HepG2 (cell line): ENCODE measurements at regions not wholly inside any gene's neighbourhood (a gene's known extent, or its start where the extent isn't known, plus 50 kb on each side); places are given as distances from the start of the nearest gene placed in this dataset.

ENCODE experiments used
- ATAC-seq: fragments of 200-7000 bp; cut with Tn5 transposase; 3 replicates; pipeline ENCODE4 v1.9.1; 2020; ENCODE audit warnings: mild to moderate bottlenecking, moderate library complexity
- BruUV-seq: library from RNA; stranded (reverse); fragments of 400-500 nt; replicated peaks from 2 replicates; lab custom pipeline; 2021; lab: Mats Ljungman, UMichigan
- CTCF ChIA-PET: fragments of 300-600 bp; formaldehyde crosslinking; extraction: SDS; loops from one replicate; lab custom pipeline; 2021; ENCODE audit warnings: low total read pairs, inconsistent platforms, low intra/inter-chr PET ratio; lab: Yijun Ruan, JAX
- POLR2A ChIA-PET: fragments of 350-600 bp; sonication (Branson Sonifier 250); formaldehyde crosslinking; loops from one replicate; lab custom pipeline; 2020; ENCODE audit warnings: antibody characterized with exemption, inconsistent platforms; lab: Yijun Ruan, JAX
- DNase-seq: peaks from one replicate; pipeline ENCODE4 v3.0.0-alpha.2; 2015; ENCODE audit warnings: low spot score
- FAIRE-seq: peaks from 3 replicates; lab custom pipeline; 2011; peaks lifted over from hg19 to GRCh38; lab: Jason Lieb, UNC
- H2AFZ ChIP-seq: one replicate; pipeline ENCODE4 v1.6.1; 2011; ENCODE audit warnings: low read length, inconsistent platforms
- H3K27ac ChIP-seq: fragments of 300-600 bp; 3 replicates; pipeline ENCODE4 v1.8.0; 2011; ENCODE audit warnings: mixed run types, mild to moderate bottlenecking, mixed read lengths, low read length, inconsistent platforms; ENCODE audit not compliant: insufficient read depth; ENCODE audit errors: extremely low read length
- H3K27me3 ChIP-seq, 2 experiments: fragments of 200-600 bp in 1 of 2; 2 replicates in 1 of 2; 3 replicates in 1 of 2; pipeline versions ENCODE4 v1.6.0 to v1.8.0; 2011; ENCODE audit warnings: low read length in 2 of 2, mild to moderate bottlenecking in 2 of 2, moderate library complexity in 2 of 2, inconsistent platforms in 1 of 2; ENCODE audit not compliant: insufficient read depth in 2 of 2, control insufficient read depth in 1 of 2
- H3K36me3 ChIP-seq, 2 experiments: fragments of 200-600 bp in 1 of 2; replicated peaks in 1 of 2; 2 replicates in 1 of 2; 3 replicates in 1 of 2; pipeline versions ENCODE4 v1.5.1 to v1.8.0; 2011; ENCODE audit warnings: low read length in 2 of 2, inconsistent platforms in 1 of 2; ENCODE audit not compliant: insufficient read depth in 2 of 2, control insufficient read depth in 1 of 2
- H3K4me1 ChIP-seq: 2 replicates; pipeline ENCODE4 v1.5.1; 2012; ENCODE audit warnings: low read length, inconsistent platforms; ENCODE audit not compliant: insufficient read depth
- H3K4me2 ChIP-seq: 2 replicates; pipeline ENCODE4 v1.6.0; 2011; ENCODE audit warnings: low read depth, low read length, inconsistent platforms
- H3K4me3 ChIP-seq, 3 experiments: fragments of 200-600 bp in 1 of 3; sonication (generic), shearing (Covaris generic) in 1 of 3; replicated peaks in 1 of 3; 2 replicates each; pipeline ENCODE4 v1.5.1; 2011 to 2016; ENCODE audit warnings: low read length in 3 of 3, inconsistent platforms in 2 of 3, low read depth in 2 of 3, mild to moderate bottlenecking in 2 of 3, control low read depth in 1 of 3, mixed read lengths in 1 of 3; ENCODE audit not compliant: insufficient read depth in 1 of 3
- H3K79me2 ChIP-seq: one replicate; pipeline ENCODE4 v1.6.1; 2011; ENCODE audit warnings: low read length, inconsistent platforms; ENCODE audit not compliant: insufficient read depth
- H3K9ac ChIP-seq: 2 replicates; pipeline ENCODE4 v1.6.0; 2011; ENCODE audit warnings: mild to moderate bottlenecking, low read depth, low read length, inconsistent platforms; ENCODE audit not compliant: insufficient read depth
- H3K9me3 ChIP-seq: 2 replicates; pipeline ENCODE4 v1.5.1; 2012; ENCODE audit warnings: mild to moderate bottlenecking, low read length
- H4K20me1 ChIP-seq: 2 replicates; pipeline ENCODE4 v1.6.0; 2011; ENCODE audit warnings: inconsistent platforms, mild to moderate bottlenecking, low read length, moderate library complexity; ENCODE audit not compliant: insufficient read depth
- CBX5 ChIP-seq: sonication (generic); formaldehyde crosslinking; IDR thresholded peaks from 2 replicates; pipeline ENCODE4 v1.4.0; 2020; ENCODE audit warnings: missing genetic modification reagents, borderline replicate concordance
- CEBPB ChIP-seq: IDR thresholded peaks from 2 replicates; pipeline ENCODE4 v1.6.1; 2011; ENCODE audit warnings: low read depth, low read length, improper control_type of control experiment, borderline replicate concordance
- CHD2 ChIP-seq: IDR thresholded peaks from 2 replicates; pipeline ENCODE4 v1.6.1; 2011; ENCODE audit warnings: low read depth, low read length, improper control_type of control experiment
- FLYWCH1 ChIP-seq: sonication (generic); formaldehyde crosslinking; IDR thresholded peaks from 2 replicates; pipeline ENCODE4 v1.8.1; 2023; ENCODE audit warnings: mild to moderate bottlenecking, missing genetic modification reagents
- KIAA2018 ChIP-seq: sonication (generic); formaldehyde crosslinking; IDR thresholded peaks from 2 replicates; pipeline ENCODE4 v1.5.0; 2020; ENCODE audit warnings: mild to moderate bottlenecking, missing genetic modification reagents, borderline replicate concordance
- MXD3 ChIP-seq: IDR thresholded peaks from 2 replicates; pipeline ENCODE4 v1.6.1; 2016; ENCODE audit warnings: mild to moderate bottlenecking, missing biosample characterization, missing genetic modification reagents
- RARG ChIP-seq: sonication (generic); formaldehyde crosslinking; IDR thresholded peaks from 2 replicates; pipeline ENCODE4 v1.4.0; 2020; ENCODE audit warnings: low read depth, mild to moderate bottlenecking, missing genetic modification reagents
- RXRB ChIP-seq: IDR thresholded peaks from 2 replicates; pipeline ENCODE4 v1.6.1; 2016; ENCODE audit warnings: borderline replicate concordance, missing genetic modification reagents, missing compliant biosample characterization
- TAF1 ChIP-seq: sonication (generic); formaldehyde crosslinking; IDR thresholded peaks from 2 replicates; pipeline ENCODE4 v1.4.0; 2020; ENCODE audit warnings: missing genetic modification reagents
- ZNF607 ChIP-seq: sonication (generic); formaldehyde crosslinking; IDR thresholded peaks from 2 replicates; pipeline ENCODE4 v1.5.1; 2020; ENCODE audit warnings: missing genetic modification reagents, mild to moderate bottlenecking, borderline replicate concordance
- ZNF710 ChIP-seq: sonication (generic); formaldehyde crosslinking; IDR thresholded peaks from 2 replicates; pipeline ENCODE4 v1.5.0; 2020; ENCODE audit warnings: mild to moderate bottlenecking, missing genetic modification reagents, borderline replicate concordance
- ZNF841 ChIP-seq: sonication (generic); formaldehyde crosslinking; IDR thresholded peaks from 2 replicates; pipeline ENCODE4 v1.8.1; 2023; ENCODE audit warnings: missing genetic modification reagents, borderline replicate concordance
- ZZZ3 ChIP-seq: sonication (generic); formaldehyde crosslinking; IDR thresholded peaks from 2 replicates; pipeline ENCODE4 v1.4.0; 2020; ENCODE audit warnings: missing genetic modification reagents, mild to moderate bottlenecking, borderline replicate concordance
- WGBS: methylation state at CpG from one replicate; pipeline ENCODE4 v1.1.6; 2017; ENCODE audit warnings: low lambda C conversion rate; 5-methylcytosine and 5-hydroxymethylcytosine counted together
- in situ Hi-C: cut with HindIII; loops from 2 replicates; pipeline ENCODE4 v1.10.0; 2017; ENCODE audit warnings: low pct_unique_long_range_greater_than_20kb; ENCODE audit not compliant: extremely low pct_ligation_motif_present
- intact Hi-C: fragments of 100-400 bp; cut with micrococcal nuclease; formaldehyde crosslinking; loops from one replicate; pipeline ENCODE4 v1.10.0; 2022; ENCODE audit not compliant: unreplicated experiment

GRCh38 chr21:33980276-33980916, 64.8 kb upstream of the ATP5PO start (continued):
- no peak for TF ChIP-seq MXD3
- TF ChIP-seq TAF1, result no peak
- TF ChIP-seq ZNF607 (CRISPR knock-in tag), result no peak
- no peak for TF ChIP-seq FLYWCH1 (CRISPR knock-in tag)
- TF ChIP-seq RXRB (CRISPR knock-in tag), result peak; percentile 66
- no peak for TF ChIP-seq ZNF841
- 0 out of 2 replicates have a peak, but pooled peaks have one; percentile 24 for TF ChIP-seq CBX5 (CRISPR knock-in tag)
- no peak for TF ChIP-seq CHD2

GRCh38 chr21:33978585-33978984, 63.0 kb upstream of the ATP5PO start:
- Histone ChIP-seq H3K4me2 (no peak overlapping the region), H2AFZ (no peak overlapping the region), H3K27me3 (peaks cover 0 to 11% of the 10 kb centered on the region in 2 experiments; a peak in 3 of 5 replicates), H4K20me1 (no peaks in the 10 kb centered on the region), H3K4me3 (no peak overlapping the region), H3K36me3 (no peaks in the 10 kb centered on the region), H3K9ac (no peak overlapping the region), H3K4me1 (peaks cover 54% of the 10 kb centered on the region), H3K79me2 (no peaks in the 10 kb centered on the region), H3K27ac (no peak overlapping the region), H3K9me3 (no peaks in the 10 kb centered on the region)
- ChIA-PET POLR2A (no interaction called here), CTCF (no interaction called here)
- in situ Hi-C loops (no loop called here), intact Hi-C loops (no loop called here)
- no peak for FAIRE-seq
- BruUV-seq, result no TSS peak
- no peak for ATAC-seq
- 95% methylated on average over 4 of the region's 4 CpGs for WGBS
- no peak for DNase-seq
- TF ChIP-seq CEBPB (no peak), ZNF710 (no peak), KIAA2018 (CRISPR knock-in tag) (no peak), RARG (CRISPR knock-in tag) (no peak), ZZZ3 (CRISPR knock-in tag) (no peak)
